Activated CD4-positive, alpha-beta T cell treated with anti-CD3 and anti-CD28 coated beads, Interleukin-10, Interleukin-2, amounts not matched to agents 100 ng/mL and 50 ng/mL, durations not matched to agents 16 hours and 8 hours (primary cell): ENCODE measurements at regions not wholly inside any gene's neighbourhood (a gene's known extent, or its start where the extent isn't known, plus 50 kb on each side); places are given as distances from the start of the nearest gene placed in this dataset.
"Not testable (repeated sequence)": the region's sequence is repeated elsewhere in the genome, so short reads cannot be mapped to it uniquely, and the experiment has no call there.

Experiments
- DNase-seq: peaks from one replicate; pipeline ENCODE4 v3.0.0-alpha.2; 2020

DNA sequence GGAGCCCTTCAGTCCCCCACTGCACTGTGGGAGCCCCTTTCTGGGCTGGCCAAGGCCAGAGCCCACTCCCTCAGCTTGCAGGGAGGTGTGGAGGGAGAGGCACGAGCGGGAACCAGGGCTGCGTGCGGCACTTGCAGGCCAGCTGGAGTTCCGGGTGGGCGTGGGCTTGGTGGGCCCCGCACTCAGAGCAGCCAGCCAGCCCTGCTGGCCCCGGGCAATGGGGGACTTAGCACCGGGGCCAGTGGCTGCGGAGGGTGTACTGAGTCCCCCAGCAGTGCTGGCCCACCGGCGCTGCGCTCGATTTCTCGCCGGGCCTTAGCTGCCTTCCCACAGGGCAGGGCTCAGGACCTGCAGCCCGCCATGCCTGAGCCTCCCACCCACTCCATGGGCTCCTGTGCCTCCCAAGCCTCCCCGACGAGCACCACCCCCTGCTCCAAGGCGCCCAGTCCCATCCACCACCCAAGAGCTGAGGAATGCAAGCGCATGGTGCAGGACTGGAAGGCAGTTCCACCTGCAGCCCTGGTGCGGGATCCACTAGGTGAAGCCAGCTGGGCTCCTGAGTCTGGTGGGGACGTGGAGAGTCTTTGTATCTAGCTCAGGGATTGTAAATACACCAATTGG is 776.2 kb downstream of the KCTD8 start:
- DNase-seq = not testable (repeated sequence)

DNA sequence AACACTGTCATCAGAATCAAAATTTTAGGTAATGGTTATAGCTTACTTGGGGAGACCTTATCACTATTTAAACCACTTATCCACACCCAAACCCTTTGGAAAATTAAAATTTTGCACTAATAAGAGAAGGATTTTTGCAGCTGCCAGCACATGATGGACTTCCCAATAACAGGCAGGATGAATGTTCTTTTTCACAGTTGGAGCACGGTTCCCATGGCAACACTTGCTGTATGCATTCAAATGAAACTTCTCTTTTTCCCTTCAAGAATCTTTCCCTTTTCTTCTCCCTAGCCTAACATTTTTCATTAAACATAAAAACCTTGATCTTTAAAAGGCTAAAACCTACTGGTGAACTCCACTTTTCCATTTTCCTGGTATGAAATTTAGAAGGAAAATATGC is 768.2 kb downstream of the KCTD8 start:
- no peak for DNase-seq

DNA sequence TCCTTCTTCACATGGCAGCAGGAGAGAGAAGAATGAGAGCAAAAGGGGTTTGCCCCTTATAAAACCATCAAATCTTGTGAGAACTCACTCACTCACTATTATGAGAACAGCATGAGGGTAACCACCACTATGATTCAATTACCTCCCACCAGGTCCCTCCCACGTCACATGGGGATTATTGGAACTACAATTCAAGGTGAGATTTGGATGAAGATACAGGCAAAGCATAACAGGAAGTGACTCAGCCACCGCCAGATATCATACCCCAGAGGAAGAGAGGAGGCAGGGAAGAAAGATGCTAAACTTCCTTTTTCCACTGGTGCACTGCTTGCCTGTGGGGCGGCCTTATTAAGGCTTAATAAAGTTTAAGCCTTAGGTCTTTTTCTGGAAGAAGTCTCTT is 766.1 kb downstream of the KCTD8 start:
- no peak for DNase-seq

DNA sequence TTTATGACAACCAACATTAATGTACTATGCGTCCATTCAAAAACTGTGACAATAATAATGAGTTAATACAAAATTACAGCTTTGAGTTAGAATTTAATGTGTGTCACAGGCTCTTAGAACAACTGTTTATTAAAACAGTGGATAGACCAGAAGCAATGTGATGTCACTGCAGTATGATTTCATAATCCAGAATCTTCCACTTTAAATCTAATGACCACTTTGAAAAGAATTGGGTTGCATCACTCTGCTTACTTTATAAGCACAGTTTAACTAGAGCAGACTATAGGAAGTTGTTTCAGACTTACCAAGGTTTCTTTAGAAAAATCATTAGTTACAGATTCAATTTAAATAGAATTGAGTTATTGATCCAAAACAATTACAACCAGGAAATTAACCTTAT is 758.5 kb downstream of the KCTD8 start:
- no peak for DNase-seq

DNA sequence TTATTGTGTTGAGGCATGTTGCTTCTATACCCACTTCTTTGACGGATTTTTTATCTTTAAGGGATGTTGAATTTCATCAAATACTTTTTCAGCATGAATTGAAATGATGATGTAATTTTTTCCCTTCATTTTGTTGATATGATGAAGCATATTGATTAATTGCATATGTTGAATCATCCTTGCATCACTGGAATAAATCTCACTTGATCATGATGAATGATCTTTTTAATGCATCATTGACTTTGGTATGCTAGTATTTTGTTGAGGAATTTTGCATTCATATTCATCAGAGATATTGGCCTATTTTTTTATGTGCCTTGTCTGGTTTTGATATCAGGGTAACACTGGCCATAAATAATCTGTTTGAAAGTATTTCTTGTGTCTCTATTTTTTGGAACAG is 754.7 kb downstream of the KCTD8 start:
- DNase-seq = no peak

DNA sequence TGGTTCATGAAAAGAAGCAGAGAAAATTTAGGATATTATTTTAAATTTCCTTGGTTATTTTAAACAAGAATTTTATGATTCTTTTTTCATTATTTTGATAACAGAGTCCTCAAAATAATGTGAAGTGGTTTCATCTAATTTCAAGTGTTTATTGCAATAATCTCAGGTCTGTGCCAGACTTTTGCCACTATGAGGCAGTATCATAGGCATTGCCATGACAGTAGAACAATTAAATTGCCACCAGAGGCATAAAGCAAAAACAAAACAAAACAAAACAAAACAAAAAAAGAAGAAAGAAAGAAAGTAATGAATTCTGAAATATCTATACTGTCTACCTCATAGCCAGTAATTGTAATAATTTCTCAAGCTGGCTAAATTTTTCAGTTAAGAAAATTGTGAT is 739.2 kb downstream of the KCTD8 start:
- no peak for DNase-seq

DNA sequence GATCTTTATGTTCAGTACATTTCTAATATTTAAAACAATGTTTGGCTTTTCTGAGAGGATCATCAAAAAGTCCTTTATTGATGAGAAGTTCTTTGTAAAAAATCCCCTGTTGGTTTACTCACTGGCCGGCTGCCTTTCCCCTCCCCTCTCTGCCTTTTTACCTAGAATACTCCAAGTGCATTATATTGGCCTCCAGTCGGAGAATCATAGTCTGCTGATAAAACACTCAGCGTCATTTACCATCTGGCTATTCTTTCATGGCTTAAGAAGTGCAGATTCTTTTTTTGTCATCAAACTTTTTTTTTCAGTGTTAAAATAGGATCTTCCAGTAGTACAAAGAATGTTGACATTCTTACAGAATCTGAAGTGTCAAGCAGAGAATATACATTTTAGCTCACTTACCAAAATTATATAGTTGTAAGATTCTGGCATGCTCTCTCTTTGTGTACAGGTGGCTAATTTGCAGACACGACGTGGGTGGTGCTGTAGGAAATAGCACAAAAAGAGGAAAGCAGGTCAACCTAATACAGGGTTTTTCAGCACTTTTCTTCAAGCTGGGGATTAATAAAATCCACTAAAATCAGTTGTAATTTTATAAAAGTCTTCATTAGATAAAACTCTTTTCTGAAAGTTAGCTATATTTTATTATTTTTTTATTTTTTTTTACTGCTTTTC is 731.8 kb downstream of the KCTD8 start:
- DNase-seq = no peak

DNA sequence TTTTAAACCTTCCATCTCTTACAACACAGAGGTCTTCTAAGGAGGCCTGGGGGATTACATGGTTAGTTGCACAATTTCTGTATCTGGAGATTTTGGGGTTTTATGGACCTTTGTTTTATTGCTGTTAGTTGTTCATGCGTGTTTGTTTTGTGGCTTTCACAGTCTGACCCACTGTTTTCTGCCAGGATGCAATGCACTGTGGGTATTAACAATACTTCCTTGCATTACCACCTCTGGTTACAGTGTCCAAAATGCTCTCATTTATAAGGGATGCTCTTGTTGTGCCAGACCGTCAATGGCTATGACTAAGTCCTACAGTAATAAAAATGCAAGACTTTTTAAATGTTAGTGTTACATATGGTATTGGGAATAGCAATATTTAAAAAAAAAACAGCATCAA is 730.2 kb downstream of the KCTD8 start:
- DNase-seq = no peak

DNA sequence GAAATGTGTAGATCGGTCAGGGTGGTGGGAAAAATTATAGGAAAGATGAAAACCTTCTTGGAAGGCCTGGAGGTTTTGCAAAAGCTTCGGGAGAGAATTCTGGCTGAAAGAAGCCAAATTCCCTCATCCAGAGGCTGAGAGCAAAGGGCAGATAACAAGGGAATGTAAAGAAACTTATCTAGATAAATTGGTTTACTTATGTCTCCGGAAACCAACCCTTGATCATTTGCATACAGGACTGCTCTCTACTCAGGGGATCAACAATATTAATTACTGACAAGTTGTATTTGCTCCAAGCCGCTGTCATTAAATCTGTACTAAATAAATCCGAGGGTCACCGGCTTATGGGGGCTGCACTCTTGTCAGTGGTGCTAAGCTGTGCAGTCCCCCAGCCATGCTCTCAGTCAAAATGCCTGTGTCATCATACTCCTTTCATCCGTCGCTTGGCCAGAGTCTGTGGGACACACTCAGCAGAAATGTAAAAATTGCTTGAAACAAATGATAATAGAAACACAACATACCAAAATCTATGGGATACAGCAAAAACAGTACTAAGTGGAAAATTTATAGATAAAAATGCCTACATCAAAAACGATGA is 715.7 kb downstream of the KCTD8 start:
- no peak for DNase-seq

DNA sequence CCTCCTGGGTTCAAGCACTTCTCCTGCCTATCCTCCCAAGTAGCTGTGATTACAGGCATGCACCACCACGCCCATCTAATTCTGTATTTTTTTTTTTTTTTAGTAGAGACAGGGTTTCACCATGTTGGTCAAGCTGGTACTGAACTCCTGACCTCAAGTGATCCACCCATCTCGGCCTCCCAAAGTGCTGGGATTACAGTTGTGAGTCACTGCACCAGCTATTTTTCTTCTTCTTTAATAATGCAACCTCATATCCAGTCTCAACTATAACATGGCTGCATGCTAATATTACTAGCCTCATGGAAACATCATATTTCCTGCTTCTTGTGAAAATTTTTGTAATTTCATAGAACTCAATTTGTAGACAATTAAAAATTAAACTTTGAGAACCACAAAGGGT is 706.5 kb downstream of the KCTD8 start:
- no peak for DNase-seq

DNA sequence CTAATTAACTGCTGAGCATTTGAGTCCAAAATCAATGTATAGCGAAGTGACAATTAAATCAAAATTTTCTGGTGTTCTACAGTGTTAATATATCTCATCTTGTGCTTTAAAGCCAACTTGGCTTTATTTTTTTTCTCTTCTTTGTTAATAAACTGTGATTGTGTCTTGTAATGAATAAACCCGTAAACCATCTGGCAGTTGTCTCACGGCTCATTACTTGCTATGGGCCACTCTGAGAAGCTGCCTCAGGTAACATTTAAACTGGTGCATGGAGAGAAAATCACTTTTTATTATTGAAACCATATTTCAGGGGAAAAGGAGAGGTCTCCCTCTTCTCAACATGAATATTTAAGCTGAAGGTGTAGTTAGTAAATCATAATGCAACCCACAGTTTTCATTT is 694.0 kb downstream of the KCTD8 start:
- DNase-seq = no peak

DNA sequence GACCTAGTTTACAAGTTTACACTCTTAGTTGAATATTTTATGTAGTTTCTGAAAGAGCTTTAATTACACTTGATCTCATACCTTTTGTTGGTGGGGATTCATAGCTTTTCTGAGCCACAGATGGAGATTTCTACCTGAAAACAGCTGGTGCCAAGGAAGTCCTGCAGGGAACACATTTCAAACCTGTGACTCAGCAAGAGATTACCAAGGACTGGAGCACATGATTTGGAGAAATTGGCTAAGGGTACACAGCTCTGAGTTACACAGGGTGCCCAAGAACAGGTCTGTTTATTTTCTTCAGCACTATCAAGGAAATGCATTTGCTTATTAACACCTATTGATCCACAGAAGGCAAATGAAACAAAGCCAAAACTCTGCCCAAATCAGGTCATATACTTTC is 691.5 kb downstream of the KCTD8 start:
- DNase-seq = no peak

DNA sequence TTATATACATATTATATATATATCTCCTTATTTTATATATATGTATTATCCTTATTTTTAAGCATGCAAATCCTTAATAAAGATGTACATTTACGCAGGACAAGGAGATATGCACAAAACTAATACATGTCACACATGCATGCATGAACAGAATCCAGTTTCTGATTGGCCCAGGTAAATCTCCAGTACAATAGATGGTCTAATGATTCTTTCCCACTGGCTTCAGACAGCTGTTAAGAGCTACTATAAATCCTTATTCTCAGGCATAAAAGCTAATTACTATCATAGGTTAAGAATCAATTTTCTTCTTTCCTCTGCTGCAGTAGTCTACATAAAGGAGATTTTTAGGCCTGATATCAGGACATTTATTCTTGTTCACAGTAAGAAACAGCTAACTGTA is 689.8 kb downstream of the KCTD8 start:
- no peak for DNase-seq

DNA sequence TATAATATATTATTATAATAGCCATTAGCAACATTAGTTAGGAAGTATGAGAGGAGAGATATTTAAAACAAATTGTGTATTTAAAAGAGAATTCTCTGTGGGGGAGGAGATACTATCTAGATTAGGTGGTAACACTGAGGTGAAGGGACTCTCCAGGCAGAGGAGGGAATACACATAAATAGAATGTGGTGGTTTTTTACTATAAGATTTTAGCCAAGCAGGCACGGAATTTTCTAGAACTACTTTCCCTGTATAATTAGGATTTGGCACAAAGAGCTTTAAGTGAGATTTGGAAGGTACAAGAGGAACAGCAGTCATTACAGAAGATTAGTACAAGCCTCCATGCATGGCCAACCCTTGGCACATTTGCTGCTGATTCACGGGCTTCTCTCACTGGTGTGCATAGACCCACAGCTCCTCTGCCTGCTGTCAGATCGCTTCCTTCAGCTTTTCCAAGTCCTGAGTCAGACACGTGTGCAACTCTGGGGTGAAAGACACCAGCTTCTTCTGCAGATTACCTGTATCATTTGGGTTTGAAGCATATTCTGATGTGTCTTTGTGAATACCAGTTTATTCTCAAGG is 685.5 kb downstream of the KCTD8 start:
- DNase-seq = no peak

DNA sequence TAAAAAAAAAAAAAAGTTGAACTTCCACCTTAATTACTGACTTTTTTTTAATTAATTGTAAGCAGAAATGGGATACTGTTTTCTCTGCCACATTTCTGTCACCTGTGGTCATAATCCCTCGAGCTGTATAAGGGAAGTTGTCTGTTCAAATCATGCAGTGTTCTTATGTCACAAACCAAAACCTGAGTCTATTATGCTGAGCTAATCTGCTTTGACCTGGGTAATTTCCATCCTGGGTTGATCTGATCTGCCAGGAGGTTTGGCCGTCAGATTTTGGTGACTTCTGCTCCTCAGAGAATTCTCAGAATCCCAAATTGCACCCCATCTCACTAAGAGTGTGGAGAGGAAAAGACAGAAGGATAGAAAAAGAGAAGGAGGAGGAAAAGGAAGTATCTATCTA is 683.1 kb downstream of the KCTD8 start:
- no peak for DNase-seq

DNA sequence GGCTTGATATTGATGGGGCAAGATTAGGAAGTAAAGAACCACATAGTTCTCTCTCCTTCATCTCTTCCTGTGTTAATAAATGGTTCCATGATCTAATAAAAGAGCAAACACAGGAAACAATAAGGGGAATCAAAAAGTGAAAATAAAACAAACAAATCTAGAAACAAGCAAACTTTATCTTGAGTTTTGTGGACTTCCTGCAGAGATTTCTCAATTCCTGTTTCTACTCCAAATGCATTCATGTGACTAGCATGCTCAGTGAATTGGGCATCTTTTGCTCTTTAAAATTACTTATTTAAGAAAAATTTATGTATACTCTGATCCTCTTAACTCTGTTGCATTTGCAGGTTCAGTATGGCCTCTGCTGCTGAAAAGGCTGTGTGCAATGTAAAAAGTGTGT is 682.0 kb downstream of the KCTD8 start:
- DNase-seq = no peak

DNA sequence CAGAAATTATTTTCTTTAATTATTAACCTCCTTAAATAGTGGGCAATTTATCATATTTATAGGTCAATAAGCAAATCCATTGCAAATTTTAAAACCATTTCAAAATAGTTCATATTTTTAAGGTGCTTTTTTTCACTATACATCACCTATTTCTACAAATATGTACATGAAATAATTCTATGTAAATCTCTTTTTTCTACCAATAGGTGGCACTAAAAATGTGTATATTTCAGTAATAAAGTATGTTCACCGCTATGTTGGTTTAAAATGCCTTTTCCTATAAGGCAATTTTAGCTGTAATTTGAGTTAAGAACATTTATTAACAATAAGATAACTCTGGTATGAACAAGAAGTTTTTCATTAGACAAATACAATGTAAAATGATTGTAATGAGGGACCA is 672.2 kb downstream of the KCTD8 start:
- no peak for DNase-seq

DNA sequence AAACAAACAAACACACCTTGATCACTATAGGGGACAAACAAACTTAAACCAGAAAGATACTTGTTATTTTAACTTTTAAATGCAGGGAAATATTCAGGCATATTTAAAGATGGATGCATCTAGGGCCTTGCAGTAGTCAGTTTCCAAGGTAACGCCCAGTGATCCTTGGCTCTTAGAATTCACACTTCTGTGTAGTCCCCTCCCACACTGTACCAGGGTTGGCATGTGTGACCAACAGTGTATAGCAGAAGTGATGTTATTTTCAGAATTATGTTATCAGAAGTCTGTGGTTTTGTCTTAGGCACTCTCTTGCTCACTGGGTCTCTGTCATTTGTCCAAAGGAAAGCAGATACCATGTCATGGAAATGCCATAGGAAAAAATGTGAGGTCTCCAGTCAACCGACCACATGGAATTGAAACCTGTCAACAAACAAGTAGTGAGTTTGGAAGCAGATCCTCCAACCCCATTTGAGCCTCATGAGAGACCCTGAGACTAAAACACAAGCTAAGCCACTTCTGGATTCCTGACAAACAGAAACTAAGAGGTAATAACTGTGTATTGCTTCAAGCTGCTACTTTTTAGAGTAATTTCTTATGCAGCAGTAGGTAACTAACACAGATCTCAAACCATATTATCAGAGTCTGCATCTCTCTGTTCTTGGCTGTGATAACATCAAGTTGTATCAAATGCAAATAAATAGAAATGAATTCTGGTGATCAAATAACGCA is 670.3 kb downstream of the KCTD8 start:
- no peak for DNase-seq

DNA sequence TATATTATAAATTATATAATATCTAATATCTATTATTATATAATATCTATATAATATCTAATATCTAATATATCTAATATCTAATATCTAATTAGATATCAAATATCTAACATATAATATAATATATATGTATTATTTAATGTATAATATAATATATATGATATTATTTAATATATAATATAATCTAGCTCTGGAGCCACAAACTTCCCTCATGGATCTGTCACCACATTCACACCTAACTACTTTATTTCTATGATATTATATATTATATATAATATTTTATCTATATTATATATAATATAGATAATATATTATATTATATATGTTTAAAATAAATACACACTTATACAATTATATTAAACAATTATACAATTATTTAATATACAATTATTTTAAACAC is 667.5 kb downstream of the KCTD8 start:
- no peak for DNase-seq

DNA sequence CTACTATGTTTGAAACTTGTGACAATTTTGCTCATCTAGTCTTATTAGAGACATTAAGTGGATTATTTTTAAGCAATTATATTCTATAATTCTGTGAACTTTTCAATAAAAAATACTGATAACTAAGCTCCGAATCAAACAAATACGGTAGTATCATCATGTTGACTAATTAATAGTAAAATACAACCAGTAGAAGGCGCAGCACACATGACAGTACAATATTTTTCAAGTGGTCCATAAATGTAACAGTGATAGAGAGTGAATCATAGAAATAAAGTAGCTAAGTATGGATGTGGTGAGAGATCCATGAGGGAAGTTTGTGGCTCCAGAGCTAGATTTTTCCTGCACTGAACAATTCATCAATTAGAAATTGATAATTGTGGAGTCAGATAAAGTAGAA is 666.2 kb downstream of the KCTD8 start:
- DNase-seq = no peak

DNA sequence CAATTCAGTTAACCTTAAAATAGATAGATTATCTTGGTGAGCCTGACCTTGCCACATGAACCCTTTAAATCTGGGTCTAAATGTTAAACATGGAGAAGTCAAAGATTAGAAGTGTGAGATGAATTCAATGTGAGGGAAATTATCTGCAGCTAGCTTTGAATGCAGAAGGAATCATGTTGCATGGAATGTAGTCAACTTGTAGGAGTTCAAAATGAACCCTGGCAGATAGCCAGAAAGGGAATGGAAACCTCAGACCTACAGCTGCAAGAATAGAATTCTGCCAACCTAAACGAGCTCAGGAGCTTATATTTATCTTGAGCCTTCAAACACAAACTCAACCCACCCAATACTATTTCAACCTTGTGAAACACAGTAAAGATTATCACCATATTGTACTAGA is 632.5 kb downstream of the KCTD8 start:
- no peak for DNase-seq

DNA sequence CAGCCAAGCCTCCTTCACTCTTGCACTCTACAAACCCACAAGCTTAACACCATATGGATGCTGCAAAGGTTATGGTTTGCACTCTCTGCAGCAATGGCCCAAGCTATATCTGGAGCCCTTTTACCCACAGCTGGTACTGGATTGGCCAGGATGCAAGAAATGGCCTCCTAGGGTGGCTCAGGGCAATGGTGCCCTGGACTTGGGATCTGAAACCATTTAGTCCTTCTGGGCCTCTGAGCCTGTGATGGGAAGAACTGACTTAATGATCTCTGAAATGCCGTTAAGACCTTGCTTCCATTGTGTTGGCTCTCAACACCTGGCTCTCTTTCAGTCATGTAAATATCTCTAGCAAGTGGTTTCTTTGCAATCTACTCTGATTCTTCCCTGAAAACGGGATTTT is 626.0 kb downstream of the KCTD8 start:
- DNase-seq = no peak

DNA sequence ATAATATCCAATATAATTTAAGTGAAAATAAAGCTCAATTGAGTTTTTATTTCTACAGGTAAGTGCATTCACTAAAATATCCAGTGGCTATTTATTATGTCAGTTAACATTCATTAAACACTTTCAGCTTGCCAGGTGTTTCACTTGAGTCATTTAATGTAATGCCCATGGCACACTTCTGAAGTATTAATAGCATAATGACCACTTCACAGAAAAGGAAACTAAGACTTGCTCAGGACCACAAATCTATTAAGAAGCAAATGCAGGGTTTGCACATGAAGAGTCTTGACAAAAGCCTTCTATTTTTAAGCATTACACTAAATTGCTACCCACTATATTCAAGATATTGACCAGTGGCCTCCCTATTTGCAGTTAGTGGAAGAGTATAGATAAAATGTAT is 612.7 kb downstream of the KCTD8 start:
- DNase-seq = no peak

DNA sequence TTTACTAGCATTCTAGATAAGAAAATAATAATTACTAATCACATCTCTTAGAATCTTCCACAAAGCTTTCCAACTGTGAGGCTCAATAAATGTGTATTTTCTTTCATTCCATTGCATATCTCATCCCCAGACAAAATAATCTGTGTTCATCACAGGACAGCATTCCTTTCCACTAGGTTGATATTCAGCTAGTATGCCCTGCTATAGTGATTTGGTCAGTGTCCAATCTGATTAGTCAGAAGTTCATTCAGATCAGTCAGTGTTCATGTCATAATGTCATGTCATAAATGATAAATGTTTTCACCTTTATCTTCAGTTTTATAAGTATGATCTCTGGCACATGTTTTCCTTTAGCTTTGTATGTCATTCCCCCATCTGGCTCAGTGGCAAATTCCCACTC is 611.4 kb downstream of the KCTD8 start:
- DNase-seq = no peak
